GM23248 (cell line): ENCODE measurements at regions not wholly inside any gene's neighbourhood (a gene's known extent, or its start where the extent isn't known, plus 50 kb on each side); places are given as distances from the start of the nearest gene placed in this dataset.
"Not testable (repeated sequence)": the region's sequence is repeated elsewhere in the genome, so short reads cannot be mapped to it uniquely, and the experiment has no call there.

Source experiments
- EZH2 ChIP-seq: fragments of 200-600 bp; sonication (generic); IDR thresholded peaks from 2 replicates; pipeline ENCODE4 v1.6.1; 2018; ENCODE audit warnings: antibody characterized with exemption, mild to moderate bottlenecking; ENCODE audit not compliant: insufficient read depth, poor library complexity, severe bottlenecking
- EZH2phosphoT487 ChIP-seq: fragments of 200-600 bp; sonication (generic); IDR thresholded peaks from 2 replicates; pipeline ENCODE4 v1.6.1; 2018; ENCODE audit warnings: antibody characterized with exemption, moderate library complexity, mild to moderate bottlenecking, low read depth; ENCODE audit not compliant: insufficient read depth

- TF ChIP-seq EZH2, EZH2phosphoT487: not testable (repeated sequence)
Measured at GRCh38 chr22:26773054-26773453, 115.7 kb downstream of the MIAT start.
